ENCODE measurements at regions not wholly inside any gene's neighbourhood (a gene's known extent, or its start where the extent isn't known, plus 50 kb on each side); places are given as distances from the start of the nearest gene placed in this dataset.

GRCh38 chr5:122600924-122601323 lies 174.0 kb upstream of the SNX2 start:
- TF ChIP-seq CTCF (IDR thresholded peaks at IDR 0.05; ENCODE audit: low read length): no peak
- no peak for TF ChIP-seq EZH2 (IDR thresholded peaks at IDR 0.05; ENCODE audit: borderline replicate concordance, low read length)
